ENCODE measurements at regions not wholly inside any gene's neighbourhood (a gene's known extent, or its start where the extent isn't known, plus 50 kb on each side); places are given as distances from the start of the nearest gene placed in this dataset.

- no peak for TF ChIP-seq CTCF (conservative IDR thresholded peaks at IDR 0.05; ENCODE audit: low read length)
- TF ChIP-seq EZH2phosphoT487 (IDR thresholded peaks at IDR 0.05; ENCODE audit: borderline replicate concordance, low read depth, low read length): no peak
- no peaks in the 10 kb centered on the region for H3K4me1 ChIP-seq (ENCODE audit: insufficient read depth, low read length, poor library complexity, severe bottlenecking)
- CTCF ChIA-PET (ENCODE audit: unreplicated experiment): no interaction called here
- H3K9me3 ChIP-seq (ENCODE audit: low read length): no peaks in the 10 kb centered on the region
- no peak overlapping the region for H3K4me2 ChIP-seq (ENCODE audit: low read length)
- no peak overlapping the region for H3K4me3 ChIP-seq (ENCODE audit: low read depth, low read length, poor library complexity, severe bottlenecking)
- no peak for DNase-seq (ENCODE audit: low spot score)
- no peaks in the 10 kb centered on the region for H4K20me1 ChIP-seq (ENCODE audit: insufficient read depth, low read length)
- no peak overlapping the region for H2AFZ ChIP-seq (ENCODE audit: low read length)
- no peaks in the 10 kb centered on the region for H3K9me2 ChIP-seq (ENCODE audit: insufficient read depth, low read length)
- intact Hi-C loops (cut with micrococcal nuclease; ENCODE audit: unreplicated experiment): no loop called here
- no TSS peak for BruUV-seq (replicated peaks)
- H3K27ac ChIP-seq (ENCODE audit: low read depth, low read length, poor library complexity, severe bottlenecking): no peak overlapping the region
- POLR2A ChIA-PET: no interaction called here
- H3K36me3 ChIP-seq (ENCODE audit: insufficient read depth, low read length): no peaks in the 10 kb centered on the region
- no peaks in the 10 kb centered on the region for H3K79me2 ChIP-seq (ENCODE audit: insufficient read depth, low read depth, low read length)
Observed at GRCh38 chr18:64803471-64803870, 654.6 kb upstream of the LINC00305 start.

- TF ChIP-seq EZH2phosphoT487 (IDR thresholded peaks at IDR 0.05; ENCODE audit: borderline replicate concordance, low read depth, low read length) (no peak), CTCF (conservative IDR thresholded peaks at IDR 0.05; ENCODE audit: low read length) (no peak)
- Histone ChIP-seq H4K20me1 (ENCODE audit: insufficient read depth, low read length) (no peaks in the 10 kb centered on the region), H3K36me3 (ENCODE audit: insufficient read depth, low read length) (no peaks in the 10 kb centered on the region), H3K9me3 (ENCODE audit: low read length) (no peaks in the 10 kb centered on the region), H3K4me1 (ENCODE audit: insufficient read depth, low read length, poor library complexity, severe bottlenecking) (no peaks in the 10 kb centered on the region), H3K9me2 (ENCODE audit: insufficient read depth, low read length) (no peaks in the 10 kb centered on the region), H2AFZ (ENCODE audit: low read length) (no peak overlapping the region), H3K4me3 (ENCODE audit: low read depth, low read length, poor library complexity, severe bottlenecking) (no peak overlapping the region), H3K27ac (ENCODE audit: low read depth, low read length, poor library complexity, severe bottlenecking) (no peak overlapping the region), H3K4me2 (ENCODE audit: low read length) (no peak overlapping the region), H3K79me2 (ENCODE audit: insufficient read depth, low read depth, low read length) (no peaks in the 10 kb centered on the region)
- DNase-seq (ENCODE audit: low spot score): no peak
- ChIA-PET POLR2A (interaction anchor here (0.9 kb wide), 1 partner anchor 35 kb away, joined by 3 read pairs; no protein-coding TSS in a partner anchor), CTCF (ENCODE audit: unreplicated experiment) (no interaction called here)
- no TSS peak for BruUV-seq (replicated peaks)
- intact Hi-C loops (cut with micrococcal nuclease; ENCODE audit: unreplicated experiment): no loop called here
Observed at GRCh38 chr18:64800151-64800550, 651.3 kb upstream of the LINC00305 start.

- no peak overlapping the region for H2AFZ ChIP-seq (ENCODE audit: low read length)
- H3K79me2 ChIP-seq (ENCODE audit: insufficient read depth, low read depth, low read length): no peaks in the 10 kb centered on the region
- BruUV-seq (replicated peaks): no TSS peak
- intact Hi-C loops (cut with micrococcal nuclease; ENCODE audit: unreplicated experiment): no loop called here
- DNase-seq (ENCODE audit: low spot score): no peak
- no peak for TF ChIP-seq CTCF (conservative IDR thresholded peaks at IDR 0.05; ENCODE audit: low read length)
- no peak for TF ChIP-seq EZH2phosphoT487 (IDR thresholded peaks at IDR 0.05; ENCODE audit: borderline replicate concordance, low read depth, low read length)
- no peaks in the 10 kb centered on the region for H3K9me2 ChIP-seq (ENCODE audit: insufficient read depth, low read length)
- H3K9me3 ChIP-seq (ENCODE audit: low read length): no peaks in the 10 kb centered on the region
- H3K27ac ChIP-seq (ENCODE audit: low read depth, low read length, poor library complexity, severe bottlenecking): no peak overlapping the region
- POLR2A ChIA-PET: no interaction called here
- no peaks in the 10 kb centered on the region for H3K4me1 ChIP-seq (ENCODE audit: insufficient read depth, low read length, poor library complexity, severe bottlenecking)
- no peak overlapping the region for H3K4me2 ChIP-seq (ENCODE audit: low read length)
- no peaks in the 10 kb centered on the region for H3K36me3 ChIP-seq (ENCODE audit: insufficient read depth, low read length)
- no peaks in the 10 kb centered on the region for H4K20me1 ChIP-seq (ENCODE audit: insufficient read depth, low read length)
- H3K4me3 ChIP-seq (ENCODE audit: low read depth, low read length, poor library complexity, severe bottlenecking): no peak overlapping the region
- CTCF ChIA-PET (ENCODE audit: unreplicated experiment): no interaction called here
Observed at GRCh38 chr18:64799376-64799775, 650.5 kb upstream of the LINC00305 start.
